ENCODE measurements at regions not wholly inside any gene's neighbourhood (a gene's known extent, or its start where the extent isn't known, plus 50 kb on each side); places are given as distances from the start of the nearest gene placed in this dataset.

GRCh38 chr15:46316024-46316423 lies 681.2 kb downstream of the SQOR start:
- Histone ChIP-seq H3K9me3 (ENCODE audit: control insufficient read depth, insufficient read depth, low read length) (no peaks in the 10 kb centered on the region), H3K4me3 (ENCODE audit: low read depth, low read length) (no peak overlapping the region), H3K36me3 (ENCODE audit: control insufficient read depth, insufficient read depth, low read length) (no peaks in the 10 kb centered on the region), H3K27ac (ENCODE audit: low read depth, low read length) (no peak overlapping the region), H3K4me1 (ENCODE audit: control insufficient read depth, insufficient read depth, low read length) (peaks cover 6% of the 10 kb centered on the region), H3K27me3 (ENCODE audit: control insufficient read depth, insufficient read depth, low read length) (no peaks in the 10 kb centered on the region)
- no peak for DNase-seq (ENCODE audit: low read depth in 4 of 6, low spot score in 6 of 6)
- WGBS (ENCODE audit: insufficient coverage) = no CpG with 5 or more reads among the region's 1 CpG

GRCh38 chr15:46317029-46317428 lies 682.2 kb downstream of the SQOR start:
- H3K4me1 ChIP-seq (ENCODE audit: control insufficient read depth, insufficient read depth, low read length) = peaks cover 6% of the 10 kb centered on the region
- WGBS (ENCODE audit: insufficient coverage) = no CpG with 5 or more reads among the region's 2 CpGs
- no peak for DNase-seq (ENCODE audit: low read depth in 4 of 6, low spot score in 6 of 6)

DNA sequence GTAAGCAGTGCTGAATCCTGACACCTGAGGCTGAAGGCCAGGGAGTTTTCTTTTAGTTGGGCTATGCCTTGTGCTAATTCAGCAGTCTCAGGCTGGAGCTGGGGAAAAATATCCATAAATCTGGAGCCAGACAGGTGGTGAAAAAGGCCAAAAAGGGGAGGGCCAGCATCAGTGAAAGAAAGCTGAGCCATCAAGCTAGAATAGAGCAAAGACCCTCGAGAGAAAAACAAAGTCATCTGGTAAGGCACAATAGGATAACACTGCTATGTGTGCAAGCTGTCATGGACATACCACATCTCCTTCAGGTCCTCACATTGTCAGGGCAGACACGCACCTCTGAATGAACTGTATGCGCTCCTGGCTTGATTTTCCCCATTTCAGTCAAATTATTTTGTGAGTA lies 687.9 kb downstream of the SQOR start:
- no peaks in the 10 kb centered on the region for H3K4me1 ChIP-seq (ENCODE audit: control insufficient read depth, insufficient read depth, low read length)
- H3K27ac ChIP-seq (ENCODE audit: low read depth, low read length) = no peak overlapping the region
- no peaks in the 10 kb centered on the region for H3K36me3 ChIP-seq (ENCODE audit: control insufficient read depth, insufficient read depth, low read length)
- no peak for DNase-seq (ENCODE audit: low read depth in 4 of 6, low spot score in 6 of 6)
- H3K9me3 ChIP-seq (ENCODE audit: control insufficient read depth, insufficient read depth, low read length) = no peaks in the 10 kb centered on the region
- WGBS (ENCODE audit: insufficient coverage) = no CpG with 5 or more reads among the region's 3 CpGs
- no peak overlapping the region for H3K4me3 ChIP-seq (ENCODE audit: low read depth, low read length)
- no peaks in the 10 kb centered on the region for H3K27me3 ChIP-seq (ENCODE audit: control insufficient read depth, insufficient read depth, low read length)

More at GRCh38 chr15:46317029-46317428, 682.2 kb downstream of the SQOR start:
- H3K4me3 ChIP-seq (ENCODE audit: low read depth, low read length) = no peak overlapping the region
- no peaks in the 10 kb centered on the region for H3K36me3 ChIP-seq (ENCODE audit: control insufficient read depth, insufficient read depth, low read length)
- no peaks in the 10 kb centered on the region for H3K9me3 ChIP-seq (ENCODE audit: control insufficient read depth, insufficient read depth, low read length)
- no peaks in the 10 kb centered on the region for H3K27me3 ChIP-seq (ENCODE audit: control insufficient read depth, insufficient read depth, low read length)
- no peak overlapping the region for H3K27ac ChIP-seq (ENCODE audit: low read depth, low read length)

DNA sequence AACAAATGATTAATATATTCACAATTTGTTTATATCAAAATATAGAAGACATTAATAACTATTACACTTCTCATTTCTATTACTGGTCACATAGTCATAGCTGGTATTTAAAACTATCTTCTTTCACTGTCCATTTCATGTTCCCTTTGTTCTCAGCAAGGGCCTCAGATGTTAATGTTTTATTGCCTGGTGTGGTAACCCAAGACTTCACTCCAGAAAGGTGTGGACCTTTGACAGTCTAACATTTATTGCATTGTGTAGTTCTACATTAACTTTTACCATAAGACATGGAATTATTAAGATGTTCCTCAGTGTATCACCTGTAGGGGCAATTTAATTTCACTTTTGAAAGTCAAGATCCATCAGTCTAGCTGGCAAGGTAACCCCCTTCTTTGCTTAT lies 691.3 kb downstream of the SQOR start:
- H3K27ac ChIP-seq (ENCODE audit: low read depth, low read length) = no peak overlapping the region
- no peak for DNase-seq (ENCODE audit: low read depth in 4 of 6, low spot score in 6 of 6)
- no peaks in the 10 kb centered on the region for H3K9me3 ChIP-seq (ENCODE audit: control insufficient read depth, insufficient read depth, low read length)
- no peak overlapping the region for H3K4me3 ChIP-seq (ENCODE audit: low read depth, low read length)
- no peaks in the 10 kb centered on the region for H3K36me3 ChIP-seq (ENCODE audit: control insufficient read depth, insufficient read depth, low read length)
- H3K4me1 ChIP-seq (ENCODE audit: control insufficient read depth, insufficient read depth, low read length) = no peaks in the 10 kb centered on the region
- H3K27me3 ChIP-seq (ENCODE audit: control insufficient read depth, insufficient read depth, low read length) = no peaks in the 10 kb centered on the region

DNA sequence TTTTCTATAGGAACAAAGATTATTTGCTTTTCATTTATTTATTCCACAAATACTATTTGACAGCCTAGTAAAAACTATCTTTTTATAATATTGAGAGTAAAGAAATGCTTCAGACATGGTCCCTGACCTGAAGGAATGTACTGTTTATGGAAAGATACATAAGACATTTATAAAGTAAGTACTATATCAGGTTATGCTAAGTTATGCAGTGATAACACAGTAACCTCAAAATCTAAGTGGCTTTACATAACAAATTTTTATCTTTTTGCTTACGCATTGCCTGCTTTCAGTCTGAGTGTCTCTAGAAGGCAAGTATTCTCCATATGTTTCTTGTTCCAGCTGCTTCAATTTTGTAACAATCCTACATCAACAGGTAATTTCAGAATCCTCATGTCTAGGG lies 694.0 kb downstream of the SQOR start:
- WGBS (ENCODE audit: insufficient coverage) = no CpG with 5 or more reads among the region's 1 CpG
- Histone ChIP-seq H3K4me3 (ENCODE audit: low read depth, low read length) (no peak overlapping the region), H3K27me3 (ENCODE audit: control insufficient read depth, insufficient read depth, low read length) (no peaks in the 10 kb centered on the region), H3K9me3 (ENCODE audit: control insufficient read depth, insufficient read depth, low read length) (no peaks in the 10 kb centered on the region), H3K27ac (ENCODE audit: low read depth, low read length) (no peak overlapping the region), H3K4me1 (ENCODE audit: control insufficient read depth, insufficient read depth, low read length) (no peaks in the 10 kb centered on the region), H3K36me3 (ENCODE audit: control insufficient read depth, insufficient read depth, low read length) (no peaks in the 10 kb centered on the region)
- no peak for DNase-seq (ENCODE audit: low read depth in 4 of 6, low spot score in 6 of 6)

GRCh38 chr15:46329876-46330275 lies 695.0 kb downstream of the SQOR start:
- Histone ChIP-seq H3K27me3 (ENCODE audit: control insufficient read depth, insufficient read depth, low read length) (no peaks in the 10 kb centered on the region), H3K36me3 (ENCODE audit: control insufficient read depth, insufficient read depth, low read length) (no peaks in the 10 kb centered on the region), H3K9me3 (ENCODE audit: control insufficient read depth, insufficient read depth, low read length) (no peaks in the 10 kb centered on the region), H3K4me3 (ENCODE audit: low read depth, low read length) (no peak overlapping the region), H3K27ac (ENCODE audit: low read depth, low read length) (no peak overlapping the region), H3K4me1 (ENCODE audit: control insufficient read depth, insufficient read depth, low read length) (no peaks in the 10 kb centered on the region)
- WGBS (ENCODE audit: insufficient coverage) = no CpG with 5 or more reads among the region's 1 CpG
- no peak for DNase-seq (ENCODE audit: low read depth in 4 of 6, low spot score in 6 of 6)

DNA sequence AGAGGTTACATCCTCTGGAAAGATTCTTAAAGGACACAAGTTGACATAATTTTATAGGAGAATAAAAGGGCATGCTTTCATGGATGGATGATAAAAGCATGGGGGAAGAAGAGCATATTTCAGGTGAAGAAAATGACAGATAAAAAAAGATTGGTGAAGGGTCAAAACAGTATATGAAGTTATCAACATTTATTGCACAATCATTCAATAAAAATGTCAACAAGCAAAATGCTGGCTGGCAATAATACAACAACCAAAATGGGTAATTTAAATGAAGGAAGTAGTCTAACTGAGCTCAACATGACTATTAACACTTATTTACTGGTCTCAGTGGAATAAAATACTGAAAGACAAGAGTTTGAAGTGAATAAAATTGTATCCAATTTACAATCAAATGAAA lies 696.7 kb downstream of the SQOR start:
- no peak for DNase-seq (ENCODE audit: low read depth in 4 of 6, low spot score in 6 of 6)
- no peak overlapping the region for H3K4me3 ChIP-seq (ENCODE audit: low read depth, low read length)
- H3K27ac ChIP-seq (ENCODE audit: low read depth, low read length) = no peak overlapping the region
- H3K36me3 ChIP-seq (ENCODE audit: control insufficient read depth, insufficient read depth, low read length) = no peaks in the 10 kb centered on the region
- no peaks in the 10 kb centered on the region for H3K9me3 ChIP-seq (ENCODE audit: control insufficient read depth, insufficient read depth, low read length)
- H3K27me3 ChIP-seq (ENCODE audit: control insufficient read depth, insufficient read depth, low read length) = no peaks in the 10 kb centered on the region
- H3K4me1 ChIP-seq (ENCODE audit: control insufficient read depth, insufficient read depth, low read length) = no peaks in the 10 kb centered on the region

DNA sequence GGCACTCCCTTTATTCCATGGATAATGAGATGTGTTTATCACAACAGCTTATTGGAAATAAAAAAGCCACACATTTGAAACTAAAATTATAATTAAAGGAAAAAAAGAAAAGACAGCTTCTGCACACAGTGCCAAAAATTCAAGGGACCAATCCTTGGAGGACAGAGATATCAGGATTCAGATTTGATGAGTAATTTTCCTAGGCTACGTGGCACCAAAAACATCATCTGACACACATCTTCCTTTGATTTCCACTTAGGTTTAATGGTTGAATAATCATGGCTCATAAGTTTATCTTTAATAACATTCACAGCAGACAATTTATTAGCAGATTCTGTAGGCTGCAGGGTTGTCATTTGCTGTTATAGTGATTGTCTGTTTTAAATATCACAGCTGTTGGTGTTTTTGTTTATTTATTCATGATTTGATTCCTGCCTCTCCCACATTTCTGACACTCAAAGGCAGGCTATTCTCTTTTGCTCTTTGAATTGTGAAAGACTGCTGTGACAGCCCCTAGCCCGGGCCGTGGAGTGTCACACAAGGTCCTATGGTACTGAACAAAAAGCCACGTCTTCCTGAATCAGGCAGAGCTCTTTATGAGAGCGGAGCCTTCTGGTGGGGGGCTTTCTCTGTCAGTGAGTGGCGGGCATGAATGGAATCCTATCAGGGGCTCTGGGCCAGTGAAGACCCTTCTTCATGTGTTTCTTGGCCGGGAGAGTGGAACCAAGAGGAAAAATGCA lies 708.5 kb downstream of the SQOR start:
- Histone ChIP-seq H3K27me3 (ENCODE audit: control insufficient read depth, insufficient read depth, low read length) (no peaks in the 10 kb centered on the region), H3K4me1 (ENCODE audit: control insufficient read depth, insufficient read depth, low read length) (peaks cover 12% of the 10 kb centered on the region), H3K36me3 (ENCODE audit: control insufficient read depth, insufficient read depth, low read length) (no peaks in the 10 kb centered on the region), H3K9me3 (ENCODE audit: control insufficient read depth, insufficient read depth, low read length) (no peaks in the 10 kb centered on the region), H3K27ac (ENCODE audit: low read depth, low read length) (peak overlapping the region; percentile 22), H3K4me3 (ENCODE audit: low read depth, low read length) (no peak overlapping the region)
- peak in 5 of 6 donors; percentile 26 to 80 (median 31) for DNase-seq (ENCODE audit: low read depth in 4 of 6, low spot score in 6 of 6)
- 32% methylated on average over 5 of the region's 7 CpGs for WGBS (ENCODE audit: insufficient coverage)

DNA sequence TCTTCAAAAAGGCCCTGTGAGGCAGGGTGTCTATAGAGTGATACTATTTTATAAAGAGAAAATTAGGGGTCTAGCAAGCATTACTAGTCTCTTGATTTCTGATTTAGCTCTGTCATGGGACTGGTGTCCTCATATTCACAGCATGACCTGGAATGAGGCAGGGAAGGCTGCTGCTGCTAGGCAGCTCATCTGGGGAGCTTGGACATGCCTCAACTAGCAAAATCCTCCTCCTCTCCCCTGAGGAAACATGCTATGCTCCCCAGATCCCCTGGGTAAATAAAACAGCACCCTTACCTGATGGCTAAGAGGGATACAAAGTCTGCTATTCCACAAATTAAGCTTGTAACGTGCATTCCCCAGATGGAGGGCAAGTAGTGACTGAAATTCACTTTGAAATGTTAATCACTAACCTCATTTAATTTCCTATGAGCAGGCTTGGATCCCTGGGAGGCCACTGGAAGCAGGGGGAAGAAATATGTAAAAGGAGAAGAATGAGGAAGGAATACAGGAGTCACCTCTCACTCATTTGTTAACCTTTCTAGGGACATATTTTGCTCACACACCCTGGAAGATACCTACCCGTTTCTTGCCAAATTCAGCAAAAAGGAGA lies 709.4 kb downstream of the SQOR start:
- Histone ChIP-seq H3K9me3 (ENCODE audit: control insufficient read depth, insufficient read depth, low read length) (no peaks in the 10 kb centered on the region), H3K27ac (ENCODE audit: low read depth, low read length) (peak overlapping the region; percentile 22), H3K4me3 (ENCODE audit: low read depth, low read length) (no peak overlapping the region), H3K4me1 (ENCODE audit: control insufficient read depth, insufficient read depth, low read length) (peaks cover 12% of the 10 kb centered on the region), H3K27me3 (ENCODE audit: control insufficient read depth, insufficient read depth, low read length) (no peaks in the 10 kb centered on the region), H3K36me3 (ENCODE audit: control insufficient read depth, insufficient read depth, low read length) (no peaks in the 10 kb centered on the region)
- peak in 1 of 6 donors; percentile 38 for DNase-seq (ENCODE audit: low read depth in 4 of 6, low spot score in 6 of 6)
- WGBS (ENCODE audit: insufficient coverage) = no CpG with 5 or more reads among the region's 2 CpGs

DNA sequence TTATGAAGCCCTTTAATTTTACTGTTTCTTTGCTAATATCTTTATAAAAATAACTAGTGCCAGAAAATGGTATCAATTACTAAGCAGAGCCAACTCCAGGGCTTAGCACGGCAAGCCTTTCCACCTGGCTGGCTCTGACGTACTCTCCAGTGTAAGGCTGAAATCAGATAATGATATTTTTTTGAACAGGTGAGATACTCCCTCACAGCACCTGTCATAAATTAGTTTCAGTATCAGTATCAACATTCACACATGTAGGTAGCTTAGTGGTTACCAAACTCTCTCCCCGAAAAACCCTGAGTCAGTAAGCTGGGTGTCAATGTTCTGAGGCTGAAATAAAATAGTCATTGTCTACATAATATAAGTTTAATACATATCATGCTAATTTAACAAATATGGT lies 710.1 kb downstream of the SQOR start:
- no peak for DNase-seq (ENCODE audit: low read depth in 4 of 6, low spot score in 6 of 6)
- WGBS (ENCODE audit: insufficient coverage) = no CpG with 5 or more reads among the region's 3 CpGs
- Histone ChIP-seq H3K9me3 (ENCODE audit: control insufficient read depth, insufficient read depth, low read length) (no peaks in the 10 kb centered on the region), H3K4me1 (ENCODE audit: control insufficient read depth, insufficient read depth, low read length) (peaks cover 12% of the 10 kb centered on the region), H3K27me3 (ENCODE audit: control insufficient read depth, insufficient read depth, low read length) (no peaks in the 10 kb centered on the region), H3K4me3 (ENCODE audit: low read depth, low read length) (no peak overlapping the region), H3K27ac (ENCODE audit: low read depth, low read length) (peak overlapping the region; percentile 22), H3K36me3 (ENCODE audit: control insufficient read depth, insufficient read depth, low read length) (no peaks in the 10 kb centered on the region)

All from spinal cord (tissue), 9 donors.